GM12865 (cell line): ENCODE measurements at regions not wholly inside any gene's neighbourhood (a gene's known extent, or its start where the extent isn't known, plus 50 kb on each side); places are given as distances from the start of the nearest gene placed in this dataset.
"Not testable (repeated sequence)": the region's sequence is repeated elsewhere in the genome, so short reads cannot be mapped to it uniquely, and the experiment has no call there.

ENCODE experiments used
- DNase-seq: peaks from one replicate; pipeline ENCODE4 v3.0.0; 2010; ENCODE audit warnings: low read depth
- H3K4me3 ChIP-seq: 2 replicates; pipeline ENCODE4 v1.5.1; 2011; ENCODE audit warnings: mild to moderate bottlenecking, low read depth, low read length, control low read depth
- CTCF ChIP-seq: IDR thresholded peaks from 2 replicates; pipeline ENCODE4 v1.5.1; 2011; ENCODE audit warnings: low read length, control low read depth, low read depth, inconsistent platforms; ENCODE audit not compliant: insufficient read depth; ENCODE audit errors: missing control alignments

- no peak for DNase-seq
- TF ChIP-seq CTCF = no peak
- no peak overlapping the region for H3K4me3 ChIP-seq
These were observed 996.2 kb upstream of the FANCL start for GRCh38 chr2:59237311-59237710.

DNA sequence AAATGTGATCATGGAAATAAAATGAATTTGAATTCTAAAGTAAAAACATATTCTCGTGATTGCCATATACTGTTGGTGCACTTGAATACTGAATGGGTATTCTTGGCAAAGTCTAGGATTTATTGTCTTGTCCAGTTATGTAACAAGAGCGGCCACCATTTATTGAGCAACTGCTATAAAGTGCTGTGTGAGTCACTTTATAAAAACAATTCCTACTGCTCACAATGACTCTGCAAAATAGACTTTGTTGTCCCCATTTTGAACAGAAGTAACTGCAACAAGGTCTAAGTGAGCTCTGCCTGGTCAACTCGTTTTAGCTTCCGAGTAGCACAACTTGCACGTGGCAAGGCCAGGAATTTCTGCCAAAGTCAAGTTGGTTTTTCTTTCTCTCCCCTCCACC is 995.6 kb upstream of the FANCL start:
- no peak for TF ChIP-seq CTCF
- no peak overlapping the region for H3K4me3 ChIP-seq
- DNase-seq = no peak

GRCh38 chr2:59233920-59234319 is 992.8 kb upstream of the FANCL start:
- DNase-seq = no peak
- H3K4me3 ChIP-seq = no peak overlapping the region
- no peak for TF ChIP-seq CTCF

DNA sequence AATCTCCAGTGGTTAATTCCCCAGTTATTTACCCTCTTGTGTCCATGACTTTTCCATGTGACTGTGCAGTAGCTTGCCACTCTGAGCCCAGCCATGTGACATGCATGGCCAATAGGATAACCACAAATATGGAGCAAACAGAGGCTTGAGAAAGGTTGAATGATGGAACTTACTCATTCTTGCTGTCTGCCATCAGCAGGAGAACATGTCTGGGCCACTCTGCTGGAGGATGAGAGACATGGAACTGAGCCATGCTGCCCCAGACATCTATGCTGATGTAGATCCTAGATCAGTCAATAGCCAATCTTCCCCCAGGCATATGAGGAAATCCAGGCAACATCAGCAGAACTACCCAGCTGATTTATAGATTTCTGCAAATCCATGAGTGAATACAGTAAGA is 992.3 kb upstream of the FANCL start:
- TF ChIP-seq CTCF = no peak
- DNase-seq = no peak
- H3K4me3 ChIP-seq = no peak overlapping the region

- no peak for TF ChIP-seq CTCF
- H3K4me3 ChIP-seq = no peak overlapping the region
- DNase-seq = peak; percentile 4
These were observed 991.5 kb upstream of the FANCL start for GRCh38 chr2:59232394-59233165.

- not testable (repeated sequence) for DNase-seq
These were observed 985.2 kb upstream of the FANCL start for GRCh38 chr2:59226362-59226761.

DNA sequence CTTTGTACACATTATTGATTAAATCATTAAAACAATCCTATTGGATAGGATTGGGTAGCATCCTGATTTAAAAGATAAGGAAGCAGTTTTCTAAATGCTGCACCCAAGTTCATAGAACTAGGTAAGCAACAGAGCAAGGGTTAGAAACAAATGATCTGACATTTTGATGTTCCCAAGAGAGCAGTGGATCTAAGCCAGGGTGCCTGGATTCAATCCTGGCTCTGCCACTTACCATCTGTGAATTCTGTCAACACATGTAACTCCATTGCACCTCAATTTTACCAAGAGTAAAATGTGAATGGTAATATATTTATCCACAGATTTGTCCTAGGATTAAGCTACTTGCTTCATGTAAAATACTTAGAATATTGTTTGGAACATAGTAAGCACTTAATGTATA is 982.6 kb upstream of the FANCL start:
- DNase-seq = no peak
- no peak for TF ChIP-seq CTCF
- no peak overlapping the region for H3K4me3 ChIP-seq

More at GRCh38 chr2:59226362-59226761, 985.2 kb upstream of the FANCL start:
- not testable (repeated sequence) for H3K4me3 ChIP-seq
